ENCODE measurements at regions not wholly inside any gene's neighbourhood (a gene's known extent, or its start where the extent isn't known, plus 50 kb on each side); places are given as distances from the start of the nearest gene placed in this dataset.

GRCh38 chr4:149296503-149296902 lies 519.1 kb downstream of the IQCM start:
- TF ChIP-seq CTCF (IDR thresholded peaks at IDR 0.05) (no peak), POLR2A (IDR thresholded peaks at IDR 0.05) (no peak), EP300 (IDR thresholded peaks at IDR 0.05) (no peak), POLR2AphosphoS5 (IDR thresholded peaks at IDR 0.05) (no peak)
